EL (cell line): ENCODE measurements at regions not wholly inside any gene's neighbourhood (a gene's known extent, or its start where the extent isn't known, plus 50 kb on each side); places are given as distances from the start of the nearest gene placed in this dataset.

ENCODE experiments used
- DNase-seq: peaks from one replicate; pipeline ENCODE4 v3.0.0-alpha.2; 2016

- no peak for DNase-seq
Observed at GRCh38 chr3:76645724-76646123, 394.2 kb upstream of the ROBO2 start.

DNA sequence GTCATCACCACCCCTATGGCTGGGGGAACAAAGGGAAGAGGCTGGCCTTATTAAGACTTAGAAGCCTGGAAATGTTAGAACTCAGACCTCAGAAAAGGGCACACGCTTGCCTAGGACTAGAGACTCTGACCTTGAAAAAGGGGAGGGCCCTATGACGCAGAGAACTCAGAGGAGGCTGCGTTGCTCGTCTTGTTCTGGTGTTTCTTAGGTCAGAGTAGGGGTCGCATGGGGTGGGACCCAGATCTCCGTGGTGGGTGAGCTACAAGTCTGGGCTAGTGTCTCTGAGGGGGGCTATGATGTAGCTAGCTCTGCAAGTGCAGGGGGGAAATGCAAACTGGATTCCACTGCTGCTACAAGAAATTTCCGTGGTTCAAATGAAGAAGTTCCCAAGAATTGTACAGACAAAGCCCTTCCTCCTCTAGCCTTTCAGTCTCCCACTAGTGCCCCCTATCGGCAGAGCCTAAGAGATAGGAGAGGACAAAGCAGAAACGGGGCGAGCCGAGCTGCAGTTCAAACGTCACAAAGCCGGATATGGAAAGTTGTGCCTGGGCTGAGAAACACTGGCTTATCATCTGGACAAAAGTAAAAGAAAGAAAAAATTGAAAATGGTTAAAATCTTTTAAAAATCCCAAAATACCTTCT is 392.9 kb upstream of the ROBO2 start:
- no peak for DNase-seq

DNA sequence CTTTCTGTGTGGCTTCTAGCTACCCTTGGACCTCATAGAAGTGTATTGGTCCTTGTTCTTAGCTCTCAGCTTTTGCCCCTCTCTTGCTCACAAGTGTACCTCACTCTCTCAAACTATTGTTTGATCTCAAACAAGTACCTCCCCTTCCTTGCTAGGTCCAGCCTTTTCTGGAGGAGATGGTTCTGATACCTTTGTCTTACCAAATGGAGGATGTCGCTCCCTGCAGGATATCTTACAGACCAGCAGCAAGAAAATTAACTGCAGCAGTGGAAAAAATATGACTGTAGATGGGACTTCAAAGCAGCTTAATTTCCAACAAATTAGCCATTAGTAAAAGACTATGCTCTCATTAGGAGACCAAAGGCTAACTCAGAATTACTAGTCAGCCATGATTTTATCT is 388.1 kb upstream of the ROBO2 start:
- no peak for DNase-seq

DNA sequence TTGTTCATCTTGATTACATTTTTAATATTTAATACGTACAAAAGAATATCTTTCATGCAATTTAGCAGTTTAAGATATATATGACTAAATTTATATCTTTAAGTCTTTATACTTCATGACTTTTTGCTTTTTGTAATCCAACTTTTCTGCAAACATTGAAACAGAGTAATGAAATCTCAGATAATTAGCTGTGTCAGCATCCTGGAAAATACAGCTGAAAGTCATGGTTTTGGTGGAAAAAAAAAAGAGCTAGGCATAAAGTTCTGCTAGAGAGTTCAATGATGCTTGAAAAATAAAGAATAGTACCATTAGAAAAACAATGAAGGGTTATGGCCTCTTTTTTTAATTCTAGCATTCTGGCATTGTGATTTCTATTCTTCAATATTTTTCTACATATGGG is 387.4 kb upstream of the ROBO2 start:
- DNase-seq: no peak

DNA sequence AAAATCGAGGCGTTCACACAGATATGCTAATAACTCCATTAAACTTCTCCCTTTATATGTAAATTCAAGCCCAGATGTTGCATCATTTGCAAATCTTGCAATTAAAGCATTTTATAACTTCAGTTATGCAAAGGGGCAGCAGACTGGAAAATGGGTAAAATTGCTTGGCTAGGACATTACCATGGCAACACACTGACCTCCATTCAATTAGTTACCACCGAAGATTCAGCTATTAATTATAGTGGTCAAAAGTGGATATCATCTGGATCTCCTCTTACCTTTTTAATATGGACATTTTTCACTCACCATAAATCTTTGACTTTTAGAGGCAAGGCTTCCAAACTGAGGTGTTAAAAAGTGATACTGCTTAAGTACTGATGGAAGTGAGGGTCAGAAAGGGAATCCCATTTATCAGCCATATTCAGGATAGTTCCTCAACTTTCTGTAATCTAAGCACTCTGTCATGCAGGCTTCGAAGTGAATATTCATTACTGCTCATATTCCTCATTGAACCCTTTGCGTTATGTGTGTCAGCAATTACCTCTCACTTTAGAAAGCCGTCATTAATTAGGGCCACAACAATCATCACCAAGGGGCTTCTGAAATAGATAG is 386.2 kb upstream of the ROBO2 start:
- DNase-seq: no peak

DNA sequence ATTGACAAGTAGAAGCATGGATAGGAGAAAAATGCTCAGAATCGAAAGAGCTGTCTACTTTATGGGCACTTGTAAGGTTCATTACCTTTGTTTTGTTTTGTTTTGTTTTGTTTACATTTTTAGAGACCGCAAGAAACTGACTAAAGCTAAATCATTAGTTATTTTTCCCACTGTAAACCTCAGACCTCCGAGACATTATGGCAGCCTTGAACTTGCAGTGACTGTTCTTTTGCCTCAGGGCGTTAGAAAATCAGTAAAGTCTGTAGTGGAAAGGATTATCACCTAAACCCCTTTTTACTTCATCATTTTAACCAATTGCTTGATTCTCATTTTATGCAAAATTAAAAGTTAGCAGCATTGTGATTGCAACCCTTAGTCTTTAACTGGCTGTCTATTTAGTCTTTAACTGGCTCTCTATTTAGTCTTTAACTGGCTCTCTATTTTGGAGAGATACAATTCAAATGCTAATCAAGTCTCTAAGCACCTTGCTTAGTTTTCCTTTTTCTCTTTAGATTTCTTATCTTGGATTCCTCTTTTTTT is 383.3 kb upstream of the ROBO2 start:
- no peak for DNase-seq

- DNase-seq: no peak
Observed at GRCh38 chr3:76657909-76658308, 382.0 kb upstream of the ROBO2 start.

- DNase-seq: no peak
Observed at GRCh38 chr3:76661527-76662250, 378.2 kb upstream of the ROBO2 start.

- no peak for DNase-seq
Observed at GRCh38 chr3:76664816-76665215, 375.1 kb upstream of the ROBO2 start.

DNA sequence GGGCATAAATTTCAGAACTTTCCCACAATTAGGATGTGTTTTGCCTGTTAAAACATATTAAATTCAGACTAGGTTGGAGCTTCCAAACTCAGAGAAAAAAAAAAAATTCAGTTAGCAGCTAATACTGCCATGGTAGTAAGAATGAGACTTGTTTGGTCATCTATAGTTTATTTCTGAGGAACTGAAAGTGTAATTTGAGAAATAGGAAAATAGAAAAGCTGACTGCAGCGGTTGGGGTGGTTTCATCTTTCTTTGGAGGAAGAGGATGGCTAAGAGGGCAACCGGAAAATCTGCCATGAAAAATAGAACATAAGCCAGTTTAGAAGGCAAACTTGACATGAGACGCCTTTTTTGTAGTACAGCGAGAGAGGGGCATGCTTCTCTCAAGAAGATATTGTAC is 371.2 kb upstream of the ROBO2 start:
- DNase-seq: no peak

DNA sequence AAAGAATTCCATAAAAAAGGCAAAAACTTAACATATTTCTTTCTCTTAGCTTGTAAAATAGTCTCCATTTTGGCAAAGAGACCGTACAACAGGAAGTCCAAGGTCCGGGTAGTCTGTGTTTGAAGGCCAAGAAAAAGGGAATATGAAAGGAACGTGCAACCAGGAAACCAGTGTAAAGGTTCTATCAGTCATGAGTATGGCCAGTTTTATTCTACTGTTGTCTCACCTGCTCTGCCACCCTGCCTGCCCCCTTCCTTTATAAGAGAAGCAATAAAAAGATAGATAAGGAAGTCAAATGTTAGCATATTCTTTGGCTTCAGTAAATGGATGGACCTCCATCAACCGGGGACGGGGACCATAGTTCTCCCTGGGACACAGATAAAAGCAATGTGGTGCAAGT is 370.6 kb upstream of the ROBO2 start:
- no peak for DNase-seq

DNA sequence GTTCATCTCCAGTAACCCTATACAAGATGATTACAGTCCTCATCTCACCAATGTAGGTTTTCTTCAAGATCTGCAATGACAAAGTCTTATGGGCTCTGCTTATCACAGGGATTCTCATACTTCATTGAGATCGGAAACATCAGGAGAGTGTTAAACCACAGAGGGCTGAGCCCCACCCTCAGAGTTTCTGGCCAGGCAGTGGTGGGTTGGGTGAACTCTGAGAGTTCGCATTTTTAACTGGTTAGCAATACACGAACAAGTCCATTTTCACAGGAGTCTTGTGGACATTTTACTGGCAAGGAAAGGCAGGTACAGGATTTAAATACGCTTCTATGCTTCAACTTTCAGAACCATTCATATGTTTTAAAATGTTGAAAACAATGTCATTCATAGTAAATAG is 366.7 kb upstream of the ROBO2 start:
- DNase-seq: no peak

DNA sequence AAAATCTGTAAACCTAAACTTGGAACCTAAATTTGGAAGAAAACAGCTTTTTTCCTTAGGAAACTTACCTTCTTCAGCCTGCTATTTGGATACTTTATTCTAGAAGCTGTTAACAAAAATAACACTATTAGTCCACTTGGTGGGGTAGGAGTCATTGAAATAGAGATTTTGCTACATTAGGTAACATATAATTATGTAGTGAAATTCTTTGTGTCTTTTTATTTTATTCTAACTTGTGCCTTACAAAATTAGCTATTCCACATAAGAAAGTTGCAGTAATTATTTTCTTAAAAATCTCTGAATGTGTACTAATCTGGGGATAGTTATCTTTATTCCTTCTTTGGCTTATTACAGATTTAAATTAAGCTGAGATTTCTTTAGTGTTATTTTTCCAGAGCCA is 360.4 kb upstream of the ROBO2 start:
- DNase-seq: no peak

- DNase-seq: no peak
Observed at GRCh38 chr3:76683256-76683655, 356.6 kb upstream of the ROBO2 start.

DNA sequence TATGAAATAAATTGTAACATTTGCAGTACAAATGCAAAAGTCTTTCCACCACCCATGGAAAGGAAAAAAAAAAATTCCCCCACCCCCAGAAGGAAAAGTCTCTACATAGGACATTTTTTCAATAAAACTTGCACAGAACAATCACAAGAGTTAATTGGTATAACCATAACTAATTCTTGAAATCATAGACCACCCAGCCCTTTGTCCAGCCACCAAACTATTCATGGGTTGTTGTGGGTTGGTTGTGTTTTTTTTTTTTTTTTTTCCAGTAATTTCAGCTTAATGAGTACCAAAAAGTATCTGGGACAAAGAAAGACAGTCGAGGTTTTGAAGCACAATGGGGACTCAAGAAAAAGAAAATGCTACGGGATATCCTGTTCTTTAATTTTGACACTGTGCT is 355.0 kb upstream of the ROBO2 start:
- DNase-seq: no peak

GRCh38 chr3:76685858-76686257 is 354.0 kb upstream of the ROBO2 start:
- DNase-seq: no peak

DNA sequence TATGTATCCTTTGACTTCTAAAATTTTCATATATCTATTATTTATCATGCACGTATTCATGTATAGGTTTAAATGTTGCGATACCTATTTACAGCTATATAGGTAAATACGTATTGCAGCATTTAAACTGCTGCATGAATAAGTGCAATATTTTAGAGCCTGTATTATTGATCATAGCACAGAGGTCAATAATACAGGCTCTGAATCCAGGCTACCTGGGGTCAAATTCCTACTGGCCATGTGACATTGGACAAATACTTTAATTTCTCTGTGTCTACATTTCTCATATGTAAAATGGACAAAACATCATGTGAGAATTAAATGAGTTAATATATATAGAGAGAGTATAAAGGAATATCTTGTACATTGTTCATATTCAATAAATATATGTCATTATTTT is 352.9 kb upstream of the ROBO2 start:
- no peak for DNase-seq

DNA sequence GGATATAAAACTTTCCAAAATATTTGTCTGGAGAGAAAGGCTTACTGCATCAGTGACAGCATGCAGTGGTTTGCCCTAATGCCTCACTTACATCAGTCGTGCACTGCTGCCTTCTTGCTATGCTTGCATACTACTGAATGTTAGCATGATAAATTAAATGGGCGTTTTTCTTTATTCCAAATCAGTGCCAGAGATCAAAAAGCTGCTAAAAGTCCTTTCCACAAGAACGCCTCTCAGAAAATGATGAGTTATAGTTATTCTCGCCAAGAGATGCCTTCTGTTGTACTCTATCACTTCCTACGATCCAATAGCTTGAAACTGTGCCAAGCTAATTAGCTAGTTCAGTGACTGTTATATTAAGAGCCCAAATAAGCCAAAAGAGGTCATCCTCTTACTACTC is 345.8 kb upstream of the ROBO2 start:
- DNase-seq: no peak

DNA sequence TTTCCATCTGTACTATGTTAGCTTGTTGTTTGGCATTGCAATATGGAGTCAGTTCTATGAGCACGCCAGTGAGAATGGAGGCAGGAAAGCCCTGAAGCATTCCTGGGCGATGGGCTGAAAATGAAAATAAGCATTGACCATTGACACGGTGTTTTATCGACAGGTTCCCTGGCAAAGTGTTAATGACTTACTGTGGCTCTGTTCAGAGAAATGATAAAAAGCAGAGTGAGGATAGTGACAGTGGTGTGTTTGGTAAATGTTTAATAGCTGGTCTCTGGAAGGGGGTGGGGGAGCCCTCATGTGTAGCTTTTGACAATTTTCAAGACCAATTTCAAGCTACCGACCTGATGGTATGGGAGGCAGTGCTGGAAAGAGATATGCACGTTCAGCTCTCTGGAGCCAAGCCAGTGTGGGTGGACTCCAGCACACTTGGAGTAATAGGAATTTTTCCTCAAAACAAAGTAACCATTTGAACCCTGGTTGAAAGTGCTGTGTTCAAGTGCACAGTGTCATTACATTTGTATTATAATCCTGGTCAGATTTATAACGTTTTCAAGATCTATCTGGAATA is 341.7 kb upstream of the ROBO2 start:
- DNase-seq: no peak

- no peak for DNase-seq
Observed at GRCh38 chr3:76699846-76700245, 340.1 kb upstream of the ROBO2 start.

GRCh38 chr3:76700323-76700722 is 339.6 kb upstream of the ROBO2 start:
- DNase-seq: no peak

DNA sequence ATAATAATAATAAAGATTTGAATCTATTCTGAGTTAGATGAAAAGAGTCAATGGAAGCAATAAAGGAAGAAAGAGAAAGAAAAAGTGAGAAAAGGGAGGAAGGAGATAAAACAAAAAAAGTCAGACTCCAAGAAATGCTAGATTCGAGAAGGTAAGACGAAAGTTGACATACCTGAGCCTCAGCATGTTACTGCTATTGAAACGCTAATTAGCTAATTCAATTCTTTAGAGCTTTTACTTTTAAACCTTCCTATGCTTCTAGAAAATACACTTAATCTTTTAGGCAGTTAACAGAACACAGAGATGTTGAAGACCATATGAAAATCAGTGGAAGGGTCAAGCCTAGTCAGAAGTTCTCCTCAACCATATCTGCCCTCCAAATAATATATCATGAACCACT is 337.2 kb upstream of the ROBO2 start:
- no peak for DNase-seq

DNA sequence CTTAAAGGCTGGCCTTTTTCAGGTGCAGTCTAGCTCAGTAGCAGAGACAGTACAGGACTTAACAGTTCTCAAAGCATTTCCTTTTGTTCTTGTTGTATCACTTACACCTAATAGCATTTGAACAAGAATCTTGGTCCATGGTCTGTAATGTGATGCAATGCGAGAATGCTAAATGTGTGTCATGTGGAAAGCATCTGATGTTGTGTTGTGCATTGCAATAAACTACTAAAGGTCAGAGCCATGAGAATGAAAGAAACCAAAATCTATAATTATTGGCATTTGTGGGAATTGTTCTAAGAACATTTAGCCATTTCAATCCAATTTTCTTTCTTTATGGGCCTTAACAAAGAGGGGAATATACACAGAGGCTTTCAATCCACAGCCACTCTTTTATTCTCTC is 324.5 kb upstream of the ROBO2 start:
- no peak for DNase-seq

- DNase-seq: no peak
Observed at GRCh38 chr3:76723366-76723765, 316.5 kb upstream of the ROBO2 start.
